ENCODE measurements at regions not wholly inside any gene's neighbourhood (a gene's known extent, or its start where the extent isn't known, plus 50 kb on each side); places are given as distances from the start of the nearest gene placed in this dataset.

GRCh38 chr13:34655554-34655953, 286.5 kb upstream of the NBEA start:
- no peak overlapping the region for H3K4me2 ChIP-seq (ENCODE audit: low read depth, low read length)
- ChIA-PET POLR2A (ENCODE audit: unreplicated experiment) (no interaction called here), CTCF (no interaction called here)
- H2BK15ac ChIP-seq (ENCODE audit: low read depth, low read length) = no peak overlapping the region
- intact Hi-C loops (cut with micrococcal nuclease) = no loop called here
- no peak overlapping the region for H4K8ac ChIP-seq (ENCODE audit: low read depth in 2 of 2, low read length in 2 of 2)
- no peaks in the 10 kb centered on the region for H3K4me1 ChIP-seq (ENCODE audit: control insufficient read depth, insufficient read depth, low read length)
- no peak overlapping the region for H4K91ac ChIP-seq (ENCODE audit: insufficient read depth, low read depth, low read length)
- H3K9me3 ChIP-seq (ENCODE audit: control insufficient read depth, insufficient read depth, low read length) = peaks cover 5% of the 10 kb centered on the region; the same call in 1 of the 2 replicates
- H2BK120ac ChIP-seq (ENCODE audit: low read depth, low read length) = no peak overlapping the region
- H3K9ac ChIP-seq (ENCODE audit: low read depth, low read length) = no peak overlapping the region
- BruUV-seq (replicated peaks) = no TSS peak
- no peaks in the 10 kb centered on the region for H3K79me1 ChIP-seq (ENCODE audit: low read depth in 1 of 2, low read length in 2 of 2)
- H3K4me3 ChIP-seq (ENCODE audit: insufficient read depth, low read depth, low read length) = no peak overlapping the region
- no peak overlapping the region for H3K56ac ChIP-seq (ENCODE audit: extremely low read depth, insufficient read depth, low read length)
- TF ChIP-seq, protein P1, sequence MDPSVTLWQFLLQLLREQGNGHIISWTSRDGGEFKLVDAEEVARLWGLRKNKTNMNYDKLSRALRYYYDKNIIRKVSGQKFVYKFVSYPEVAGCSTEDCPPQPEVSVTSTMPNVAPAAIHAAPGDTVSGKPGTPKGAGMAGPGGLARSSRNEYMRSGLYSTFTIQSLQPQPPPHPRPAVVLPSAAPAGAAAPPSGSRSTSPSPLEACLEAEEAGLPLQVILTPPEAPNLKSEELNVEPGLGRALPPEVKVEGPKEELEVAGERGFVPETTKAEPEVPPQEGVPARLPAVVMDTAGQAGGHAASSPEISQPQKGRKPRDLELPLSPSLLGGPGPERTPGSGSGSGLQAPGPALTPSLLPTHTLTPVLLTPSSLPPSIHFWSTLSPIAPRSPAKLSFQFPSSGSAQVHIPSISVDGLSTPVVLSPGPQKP (IDR thresholded peaks at IDR 0.05; ENCODE audit: borderline replicate concordance, low read depth, low read length) = no peak
- H3K27ac ChIP-seq (ENCODE audit: insufficient read depth, low read length) = no peak overlapping the region
- no peak overlapping the region for H2BK5ac ChIP-seq (ENCODE audit: low read depth, low read length, poor library complexity, severe bottlenecking)
- no peak overlapping the region for H2AK9ac ChIP-seq (replicated peaks; ENCODE audit: low read depth, low read length, poor library complexity)
- H4K5ac ChIP-seq (ENCODE audit: low read depth, low read length) = no peak overlapping the region
- no peaks in the 10 kb centered on the region for H3K9me1 ChIP-seq (ENCODE audit: insufficient read depth, low read length)
- H2AFZ ChIP-seq (replicated peaks; ENCODE audit: low read length, poor library complexity) = no peak overlapping the region
- H3K27me3 ChIP-seq (ENCODE audit: control insufficient read depth, insufficient read depth, low read length) = no peaks in the 10 kb centered on the region
- H2BK20ac ChIP-seq (ENCODE audit: low read depth, low read length) = no peak overlapping the region
- in situ Hi-C loops (cut with MboI; ENCODE audit: low sequenced_read_pairs) = no loop called here
- H3K4ac ChIP-seq (ENCODE audit: low read depth, low read length) = no peak overlapping the region
- dilution Hi-C loops (cut with HindIII; ENCODE audit: low sequenced_read_pairs, unreplicated experiment) = no loop called here
- no peak overlapping the region for H3K23ac ChIP-seq (ENCODE audit: low read depth, low read length)
- no peaks in the 10 kb centered on the region for H3K36me3 ChIP-seq (ENCODE audit: control insufficient read depth, insufficient read depth, low read length)
- ATAC-seq (ENCODE audit: low read depth) = no peak
- no peak overlapping the region for H3K14ac ChIP-seq (replicated peaks; ENCODE audit: low read depth, low read length)
- H2AK5ac ChIP-seq (ENCODE audit: low read depth, low read length) = no peak overlapping the region
- no peak for DNase-seq
- no peak overlapping the region for H3K18ac ChIP-seq (ENCODE audit: low read depth, low read length)
- H4K20me1 ChIP-seq (ENCODE audit: insufficient read depth, low read length) = no peaks in the 10 kb centered on the region

Measured in IMR-90 (cell line).